K562 (cell line): ENCODE measurements at regions not wholly inside any gene's neighbourhood (a gene's known extent, or its start where the extent isn't known, plus 50 kb on each side); places are given as distances from the start of the nearest gene placed in this dataset.

ENCODE experiments used
- ADNP ChIP-seq: fragments of 200-800 bp; sonication (Bioruptor generic); IDR thresholded peaks from 2 replicates; pipeline ENCODE4 v1.6.1; 2016; ENCODE audit warnings: missing genetic modification characterization, missing compliant biosample characterization
- CBFB ChIP-seq: sonication (generic); formaldehyde crosslinking; IDR thresholded peaks from 2 replicates; pipeline ENCODE4 v1.4.0; 2020; ENCODE audit warnings: mild to moderate bottlenecking, missing genetic modification reagents
- FOXP1 ChIP-seq: sonication (generic); formaldehyde crosslinking; IDR thresholded peaks from 2 replicates; pipeline ENCODE4 v1.8.0; 2022; ENCODE audit warnings: mild to moderate bottlenecking, missing genetic modification reagents
- HCFC1 ChIP-seq: IDR thresholded peaks from 2 replicates; pipeline ENCODE4 v1.6.1; 2012; ENCODE audit warnings: low read depth, low read length, improper control_type of control experiment
- MXI1 ChIP-seq: IDR thresholded peaks from 2 replicates; pipeline ENCODE4 v1.6.1; 2011; ENCODE audit warnings: low read depth, mild to moderate bottlenecking, improper control_type of control experiment, low read length
- NFATC3 ChIP-seq: fragments of 450-650 bp; IDR thresholded peaks from 2 replicates; pipeline ENCODE4 v1.6.1; 2017; ENCODE audit warnings: mild to moderate bottlenecking
- NR2F6 ChIP-seq: fragments of 450-650 bp; formaldehyde crosslinking; IDR thresholded peaks from 2 replicates; pipeline ENCODE4 v1.4.0; 2020; ENCODE audit warnings: mild to moderate bottlenecking
- PHB ChIP-seq: fragments of 250-450 bp; sonication (Bioruptor Pico); IDR thresholded peaks from 2 replicates; pipeline ENCODE4 v1.5.0; 2021
- PURB ChIP-seq: sonication (generic); formaldehyde crosslinking; IDR thresholded peaks from 2 replicates; pipeline ENCODE4 v1.9.0; 2021; ENCODE audit warnings: low read depth, mild to moderate bottlenecking, missing genetic modification reagents
- RAD51 ChIP-seq: fragments of 450-650 bp; IDR thresholded peaks from 2 replicates; pipeline ENCODE4 v1.7.1; 2016; ENCODE audit warnings: low read depth, mild to moderate bottlenecking, borderline replicate concordance
- SRSF9 ChIP-seq: fragments of 200-400 bp; formaldehyde crosslinking; IDR thresholded peaks from 2 replicates; pipeline ENCODE4 v1.6.1; 2017; ENCODE audit warnings: low read depth, low read length, borderline replicate concordance
- TCF7 ChIP-seq: sonication (generic); IDR thresholded peaks from 2 replicates; pipeline ENCODE4 v1.6.1; 2016; ENCODE audit warnings: antibody characterized with exemption, borderline replicate concordance
- ZNF124 ChIP-seq: sonication (generic); formaldehyde crosslinking; IDR thresholded peaks from 2 replicates; pipeline ENCODE4 v1.8.1; 2022; ENCODE audit warnings: missing genetic modification reagents
- ZNF224 ChIP-seq: sonication (generic); formaldehyde crosslinking; IDR thresholded peaks from 2 replicates; pipeline ENCODE4 v1.8.0; 2022; ENCODE audit warnings: mild to moderate bottlenecking, missing genetic modification reagents
- ZNF316 ChIP-seq: fragments of 450-650 bp; IDR thresholded peaks from 2 replicates; pipeline ENCODE4 v1.6.1; 2016
- ZNF324 ChIP-seq: fragments of 250-450 bp; sonication (Bioruptor Pico); IDR thresholded peaks from 2 replicates; pipeline ENCODE4 v1.4.0; 2020; ENCODE audit warnings: mild to moderate bottlenecking
- TF ChIP-seq, protein P1 (sequence below), 2 experiments: fragments of 450-650 bp; formaldehyde crosslinking in 1 of 2; IDR thresholded peaks; 2 replicates each; pipeline versions ENCODE4 v1.4.0 to v1.6.1; 2014 to 2020; ENCODE audit warnings: mild to moderate bottlenecking in 2 of 2, borderline replicate concordance in 1 of 2, low read depth in 1 of 2
- TF ChIP-seq, protein P2 (sequence below): fragments of 450-650 bp; formaldehyde crosslinking; IDR thresholded peaks from 2 replicates; pipeline ENCODE4 v1.4.0; 2020; ENCODE audit warnings: mild to moderate bottlenecking, moderate library complexity
- TF ChIP-seq, protein P3 (sequence below): fragments of 450-650 bp; IDR thresholded peaks from one replicate; pipeline ENCODE4 v1.6.1; 2018; ENCODE audit warnings: mild to moderate bottlenecking, moderate library complexity; ENCODE audit not compliant: partially characterized antibody
- TF ChIP-seq, protein P4 (sequence below): fragments of 250-450 bp; sonication (Bioruptor Pico); IDR thresholded peaks from 2 replicates; pipeline ENCODE4 v1.5.0; 2021

DNA sequence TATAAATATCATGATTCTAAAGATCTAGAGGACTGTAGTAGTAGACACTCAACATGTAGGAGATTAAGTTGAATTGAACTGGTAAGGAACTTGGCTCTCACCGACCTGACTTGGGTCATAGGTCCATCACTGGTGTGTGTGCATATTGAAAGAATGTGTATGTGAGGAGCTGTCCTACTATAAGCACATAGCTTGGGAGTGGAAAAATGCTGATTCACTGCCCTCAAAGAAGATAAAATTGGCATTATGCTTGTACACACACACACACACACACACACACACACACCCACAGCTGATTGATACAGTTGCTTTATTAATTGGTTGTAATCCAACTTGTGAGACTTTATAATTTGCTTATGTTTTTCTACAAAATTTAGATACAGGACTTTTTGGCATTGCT lies 411.0 kb upstream of the NR2F2 start (continued):
- TF ChIP-seq, protein P1, sequence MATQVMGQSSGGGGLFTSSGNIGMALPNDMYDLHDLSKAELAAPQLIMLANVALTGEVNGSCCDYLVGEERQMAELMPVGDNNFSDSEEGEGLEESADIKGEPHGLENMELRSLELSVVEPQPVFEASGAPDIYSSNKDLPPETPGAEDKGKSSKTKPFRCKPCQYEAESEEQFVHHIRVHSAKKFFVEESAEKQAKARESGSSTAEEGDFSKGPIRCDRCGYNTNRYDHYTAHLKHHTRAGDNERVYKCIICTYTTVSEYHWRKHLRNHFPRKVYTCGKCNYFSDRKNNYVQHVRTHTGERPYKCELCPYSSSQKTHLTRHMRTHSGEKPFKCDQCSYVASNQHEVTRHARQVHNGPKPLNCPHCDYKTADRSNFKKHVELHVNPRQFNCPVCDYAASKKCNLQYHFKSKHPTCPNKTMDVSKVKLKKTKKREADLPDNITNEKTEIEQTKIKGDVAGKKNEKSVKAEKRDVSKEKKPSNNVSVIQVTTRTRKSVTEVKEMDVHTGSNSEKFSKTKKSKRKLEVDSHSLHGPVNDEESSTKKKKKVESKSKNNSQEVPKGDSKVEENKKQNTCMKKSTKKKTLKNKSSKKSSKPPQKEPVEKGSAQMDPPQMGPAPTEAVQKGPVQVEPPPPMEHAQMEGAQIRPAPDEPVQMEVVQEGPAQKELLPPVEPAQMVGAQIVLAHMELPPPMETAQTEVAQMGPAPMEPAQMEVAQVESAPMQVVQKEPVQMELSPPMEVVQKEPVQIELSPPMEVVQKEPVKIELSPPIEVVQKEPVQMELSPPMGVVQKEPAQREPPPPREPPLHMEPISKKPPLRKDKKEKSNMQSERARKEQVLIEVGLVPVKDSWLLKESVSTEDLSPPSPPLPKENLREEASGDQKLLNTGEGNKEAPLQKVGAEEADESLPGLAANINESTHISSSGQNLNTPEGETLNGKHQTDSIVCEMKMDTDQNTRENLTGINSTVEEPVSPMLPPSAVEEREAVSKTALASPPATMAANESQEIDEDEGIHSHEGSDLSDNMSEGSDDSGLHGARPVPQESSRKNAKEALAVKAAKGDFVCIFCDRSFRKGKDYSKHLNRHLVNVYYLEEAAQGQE (IDR thresholded peaks at IDR 0.05; ENCODE audit: borderline replicate concordance) = peak; percentile 35; the same call in 1 of the 2 replicates
- TF ChIP-seq, protein P1 (CRISPR knock-in tag; IDR thresholded peaks at IDR 0.05; ENCODE audit: low read depth) = no peak
- TF ChIP-seq CBFB (no peak), ZNF316 (peak; percentile 92), ZNF124 (CRISPR knock-in tag) (no peak), ADNP (tag) (no peak), HCFC1 (no peak), FOXP1 (CRISPR knock-in tag) (no peak), PHB (CRISPR knock-in tag) (no peak), TCF7 (no peak), PURB (CRISPR knock-in tag) (no peak), NFATC3 (no peak), ZNF324 (CRISPR knock-in tag) (no peak), MXI1 (no peak), RAD51 (no peak), ZNF224 (no peak), NR2F6 (CRISPR knock-in tag) (no peak), SRSF9 (no peak)
- TF ChIP-seq, protein P2, sequence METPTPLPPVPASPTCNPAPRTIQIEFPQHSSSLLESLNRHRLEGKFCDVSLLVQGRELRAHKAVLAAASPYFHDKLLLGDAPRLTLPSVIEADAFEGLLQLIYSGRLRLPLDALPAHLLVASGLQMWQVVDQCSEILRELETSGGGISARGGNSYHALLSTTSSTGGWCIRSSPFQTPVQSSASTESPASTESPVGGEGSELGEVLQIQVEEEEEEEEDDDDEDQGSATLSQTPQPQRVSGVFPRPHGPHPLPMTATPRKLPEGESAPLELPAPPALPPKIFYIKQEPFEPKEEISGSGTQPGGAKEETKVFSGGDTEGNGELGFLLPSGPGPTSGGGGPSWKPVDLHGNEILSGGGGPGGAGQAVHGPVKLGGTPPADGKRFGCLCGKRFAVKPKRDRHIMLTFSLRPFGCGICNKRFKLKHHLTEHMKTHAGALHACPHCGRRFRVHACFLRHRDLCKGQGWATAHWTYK (CRISPR knock-in tag) = no peak
- TF ChIP-seq, protein P3, sequence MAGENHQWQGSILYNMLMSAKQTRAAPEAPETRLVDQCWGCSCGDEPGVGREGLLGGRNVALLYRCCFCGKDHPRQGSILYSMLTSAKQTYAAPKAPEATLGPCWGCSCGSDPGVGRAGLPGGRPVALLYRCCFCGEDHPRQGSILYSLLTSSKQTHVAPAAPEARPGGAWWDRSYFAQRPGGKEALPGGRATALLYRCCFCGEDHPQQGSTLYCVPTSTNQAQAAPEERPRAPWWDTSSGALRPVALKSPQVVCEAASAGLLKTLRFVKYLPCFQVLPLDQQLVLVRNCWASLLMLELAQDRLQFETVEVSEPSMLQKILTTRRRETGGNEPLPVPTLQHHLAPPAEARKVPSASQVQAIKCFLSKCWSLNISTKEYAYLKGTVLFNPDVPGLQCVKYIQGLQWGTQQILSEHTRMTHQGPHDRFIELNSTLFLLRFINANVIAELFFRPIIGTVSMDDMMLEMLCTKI = no peak
- TF ChIP-seq, protein P4, sequence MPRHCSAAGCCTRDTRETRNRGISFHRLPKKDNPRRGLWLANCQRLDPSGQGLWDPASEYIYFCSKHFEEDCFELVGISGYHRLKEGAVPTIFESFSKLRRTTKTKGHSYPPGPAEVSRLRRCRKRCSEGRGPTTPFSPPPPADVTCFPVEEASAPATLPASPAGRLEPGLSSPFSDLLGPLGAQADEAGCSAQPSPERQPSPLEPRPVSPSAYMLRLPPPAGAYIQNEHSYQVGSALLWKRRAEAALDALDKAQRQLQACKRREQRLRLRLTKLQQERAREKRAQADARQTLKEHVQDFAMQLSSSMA = no peak
